Activated B cell treated with CpG ODN at 0.5 μM for 24 hours (primary cell): ENCODE measurements at regions not wholly inside any gene's neighbourhood (a gene's known extent, or its start where the extent isn't known, plus 50 kb on each side); places are given as distances from the start of the nearest gene placed in this dataset.

Experiments
- ATAC-seq: fragments of 200-7000 bp; cut with Tn5 transposase; one replicate; pipeline ENCODE4 v1.10.0; 2021; ENCODE audit warnings: low read depth, mild to moderate bottlenecking, moderate library complexity
- CTCF ChIA-PET: fragments of 350-600 bp; sonication (Branson Sonifier 250); formaldehyde crosslinking; loops from one replicate; lab custom pipeline; 2021; ENCODE audit warnings: antibody characterized with exemption; lab: Charles Lee
- POLR2A ChIA-PET: fragments of 350-600 bp; sonication (Branson Sonifier 250); formaldehyde crosslinking; loops from one replicate; lab custom pipeline; 2021; ENCODE audit warnings: antibody characterized with exemption; lab: Charles Lee
- DNase-seq: peaks from one replicate; pipeline ENCODE4 v3.0.0; 2022
- H3K27ac Mint-ChIP-seq: one replicate; pipeline ENCODE4 v1.8.0; 2020; ENCODE audit warnings: mixed read lengths
- H3K27me3 Mint-ChIP-seq: one replicate; pipeline ENCODE4 v1.8.0; 2021; ENCODE audit warnings: mixed read lengths
- H3K36me3 Mint-ChIP-seq: one replicate; pipeline ENCODE4 v1.8.0; 2021; ENCODE audit warnings: low read depth, mixed read lengths
- H3K4me1 Mint-ChIP-seq: one replicate; pipeline ENCODE4 v1.8.0; 2021; ENCODE audit warnings: mixed read lengths
- H3K4me3 Mint-ChIP-seq: one replicate; pipeline ENCODE4 v1.8.0; 2020; ENCODE audit warnings: mild to moderate bottlenecking, mixed read lengths
- H3K9me3 Mint-ChIP-seq: one replicate; pipeline ENCODE4 v1.8.0; 2020; ENCODE audit warnings: mixed read lengths
- CTCF ChIP-seq: fragments of 200-600 bp; IDR thresholded peaks from one replicate; pipeline ENCODE4 v1.8.0; 2022; ENCODE audit warnings: antibody characterized with exemption, mild to moderate bottlenecking
- intact Hi-C: fragments of 100-400 bp; cut with micrococcal nuclease; formaldehyde crosslinking; loops from one replicate; pipeline ENCODE4 v1.15.1; 2024

GRCh38 chr21:25371841-25372425 lies 235.3 kb downstream of the MRPL39 start:
- ChIA-PET POLR2A (no interaction called here), CTCF (no interaction called here)
- TF ChIP-seq CTCF = no peak
- DNase-seq = no peak
- Mint-ChIP-seq H3K4me3 (no peak overlapping the region), H3K27me3 (no peaks in the 10 kb centered on the region), H3K9me3 (no peaks in the 10 kb centered on the region), H3K36me3 (no peaks in the 10 kb centered on the region), H3K27ac (no peak overlapping the region), H3K4me1 (no peaks in the 10 kb centered on the region)
- intact Hi-C loops = no loop called here
- ATAC-seq = no peak

- Mint-ChIP-seq H3K4me3 (no peak overlapping the region), H3K4me1 (no peaks in the 10 kb centered on the region), H3K36me3 (no peaks in the 10 kb centered on the region), H3K9me3 (no peaks in the 10 kb centered on the region), H3K27ac (no peak overlapping the region), H3K27me3 (no peaks in the 10 kb centered on the region)
- ATAC-seq = no peak
- ChIA-PET POLR2A (no interaction called here), CTCF (no interaction called here)
- no peak for TF ChIP-seq CTCF
- intact Hi-C loops = no loop called here
- DNase-seq = no peak
Observed at GRCh38 chr21:25370311-25370744, 237.0 kb downstream of the MRPL39 start.

GRCh38 chr21:25369524-25370300 lies 237.6 kb downstream of the MRPL39 start:
- intact Hi-C loops = no loop called here
- H3K9me3 Mint-ChIP-seq = no peaks in the 10 kb centered on the region
- no peak for TF ChIP-seq CTCF
- no peaks in the 10 kb centered on the region for H3K36me3 Mint-ChIP-seq
- H3K4me3 Mint-ChIP-seq = no peak overlapping the region
- ATAC-seq = no peak
- H3K4me1 Mint-ChIP-seq = no peaks in the 10 kb centered on the region
- POLR2A ChIA-PET = no interaction called here
- H3K27ac Mint-ChIP-seq = no peak overlapping the region
- no peaks in the 10 kb centered on the region for H3K27me3 Mint-ChIP-seq
- CTCF ChIA-PET = no interaction called here
- no peak for DNase-seq

GRCh38 chr21:25368531-25368930 lies 238.8 kb downstream of the MRPL39 start:
- H3K27ac Mint-ChIP-seq = no peak overlapping the region
- no peaks in the 10 kb centered on the region for H3K36me3 Mint-ChIP-seq
- DNase-seq (no peak), ATAC-seq (no peak)
- ChIA-PET CTCF (no interaction called here), POLR2A (no interaction called here)
- H3K9me3 Mint-ChIP-seq = no peaks in the 10 kb centered on the region
- no peaks in the 10 kb centered on the region for H3K27me3 Mint-ChIP-seq
- intact Hi-C loops = no loop called here
- TF ChIP-seq CTCF = no peak
- no peaks in the 10 kb centered on the region for H3K4me1 Mint-ChIP-seq
- no peak overlapping the region for H3K4me3 Mint-ChIP-seq

- H3K4me1 Mint-ChIP-seq = peaks cover 2% of the 10 kb centered on the region
Observed at GRCh38 chr21:25366116-25366515, 241.2 kb downstream of the MRPL39 start.

More at GRCh38 chr21:25366116-25366515, 241.2 kb downstream of the MRPL39 start:
- Mint-ChIP-seq H3K4me3 (no peak overlapping the region), H3K27me3 (no peaks in the 10 kb centered on the region), H3K27ac (no peak overlapping the region), H3K9me3 (no peaks in the 10 kb centered on the region), H3K36me3 (no peaks in the 10 kb centered on the region)
- CTCF ChIA-PET = no interaction called here
- ATAC-seq = no peak
- POLR2A ChIA-PET = no interaction called here
- DNase-seq = no peak
- intact Hi-C loops = no loop called here
- TF ChIP-seq CTCF = no peak
